GM12891 (cell line): ENCODE measurements at regions not wholly inside any gene's neighbourhood (a gene's known extent, or its start where the extent isn't known, plus 50 kb on each side); places are given as distances from the start of the nearest gene placed in this dataset.

Experiments
- POLR2A ChIP-seq: IDR thresholded peaks from 2 replicates; pipeline ENCODE4 v1.6.1; 2011; ENCODE audit warnings: low read depth, low read length, control low read depth
- POLR2AphosphoS5 ChIP-seq: IDR thresholded peaks from 2 replicates; pipeline ENCODE4 v1.6.1; 2011; ENCODE audit warnings: low read depth, low read length, control low read depth
- POU2F2 ChIP-seq: IDR thresholded peaks from 2 replicates; pipeline ENCODE4 v1.6.1; 2011; ENCODE audit warnings: low read depth, mild to moderate bottlenecking, control low read depth, low read length, moderate library complexity
- SPI1 ChIP-seq: IDR thresholded peaks from 2 replicates; pipeline ENCODE4 v1.6.1; 2011; ENCODE audit warnings: low read depth, low read length, control low read depth
- TAF1 ChIP-seq: IDR thresholded peaks from 2 replicates; pipeline ENCODE4 v1.6.1; 2011; ENCODE audit warnings: low read depth, low read length, control low read depth

GRCh38 chr2:203586696-203587095 lies 51.6 kb upstream of the RAPH1 start:
- TF ChIP-seq POLR2A (no peak), TAF1 (no peak), POLR2AphosphoS5 (no peak), POU2F2 (no peak), SPI1 (no peak)
